ENCODE measurements at regions not wholly inside any gene's neighbourhood (a gene's known extent, or its start where the extent isn't known, plus 50 kb on each side); places are given as distances from the start of the nearest gene placed in this dataset.

DNA sequence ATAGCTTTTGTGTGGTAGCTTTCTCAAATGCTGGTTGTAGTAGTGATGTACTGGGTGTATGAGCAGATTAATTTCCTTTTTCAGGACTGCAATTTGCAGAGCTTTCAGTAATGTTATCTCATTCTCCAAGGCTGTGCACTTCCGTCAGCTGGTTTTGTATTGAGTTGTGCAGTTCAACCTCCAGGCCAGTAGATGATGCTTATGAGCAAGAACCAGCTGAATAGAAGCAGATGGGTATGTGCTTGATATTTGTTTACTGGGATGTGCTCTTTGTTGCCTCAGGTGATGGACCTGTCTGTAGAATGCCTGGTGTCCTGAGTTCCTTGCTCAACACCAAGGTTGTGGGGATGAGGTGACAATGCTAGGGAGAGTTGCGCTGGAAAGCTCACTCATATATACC lies 462.8 kb downstream of the PCDH18 start:
- no peak for TF ChIP-seq POLR2AphosphoS5 (IDR thresholded peaks at IDR 0.05; ENCODE audit: insufficient read depth in 1 of 2, low read depth in 1 of 2)
- TF ChIP-seq, protein P1, sequence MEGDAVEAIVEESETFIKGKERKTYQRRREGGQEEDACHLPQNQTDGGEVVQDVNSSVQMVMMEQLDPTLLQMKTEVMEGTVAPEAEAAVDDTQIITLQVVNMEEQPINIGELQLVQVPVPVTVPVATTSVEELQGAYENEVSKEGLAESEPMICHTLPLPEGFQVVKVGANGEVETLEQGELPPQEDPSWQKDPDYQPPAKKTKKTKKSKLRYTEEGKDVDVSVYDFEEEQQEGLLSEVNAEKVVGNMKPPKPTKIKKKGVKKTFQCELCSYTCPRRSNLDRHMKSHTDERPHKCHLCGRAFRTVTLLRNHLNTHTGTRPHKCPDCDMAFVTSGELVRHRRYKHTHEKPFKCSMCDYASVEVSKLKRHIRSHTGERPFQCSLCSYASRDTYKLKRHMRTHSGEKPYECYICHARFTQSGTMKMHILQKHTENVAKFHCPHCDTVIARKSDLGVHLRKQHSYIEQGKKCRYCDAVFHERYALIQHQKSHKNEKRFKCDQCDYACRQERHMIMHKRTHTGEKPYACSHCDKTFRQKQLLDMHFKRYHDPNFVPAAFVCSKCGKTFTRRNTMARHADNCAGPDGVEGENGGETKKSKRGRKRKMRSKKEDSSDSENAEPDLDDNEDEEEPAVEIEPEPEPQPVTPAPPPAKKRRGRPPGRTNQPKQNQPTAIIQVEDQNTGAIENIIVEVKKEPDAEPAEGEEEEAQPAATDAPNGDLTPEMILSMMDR (IDR thresholded peaks at IDR 0.05): no peak

All from vagina (tissue), 2 donors.